ENCODE measurements at regions not wholly inside any gene's neighbourhood (a gene's known extent, or its start where the extent isn't known, plus 50 kb on each side); places are given as distances from the start of the nearest gene placed in this dataset.
"Not testable (repeated sequence)": the region's sequence is repeated elsewhere in the genome, so short reads cannot be mapped to it uniquely, and the experiment has no call there.

DNA sequence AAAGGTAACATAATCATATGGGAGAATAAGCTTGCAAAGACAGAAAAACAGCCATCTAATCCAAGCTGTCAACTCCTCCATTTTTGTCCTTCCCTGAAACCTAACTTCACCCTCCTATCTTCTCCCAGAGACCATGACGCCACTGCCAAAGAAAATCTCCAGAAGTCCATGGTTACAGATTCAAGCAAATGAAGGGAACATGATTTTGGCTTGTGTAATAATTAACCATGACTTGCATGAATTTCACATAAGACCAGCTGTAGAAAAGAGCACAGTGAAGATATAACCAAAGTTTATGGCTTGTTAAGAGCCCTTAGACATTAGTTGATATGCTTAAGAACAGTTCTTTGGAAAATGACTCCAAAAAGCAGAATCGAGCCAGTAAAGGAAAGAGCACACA, 342.1 kb upstream of the NRSN1 start:
- no peak for DNase-seq (ENCODE audit: low spot score)

DNA sequence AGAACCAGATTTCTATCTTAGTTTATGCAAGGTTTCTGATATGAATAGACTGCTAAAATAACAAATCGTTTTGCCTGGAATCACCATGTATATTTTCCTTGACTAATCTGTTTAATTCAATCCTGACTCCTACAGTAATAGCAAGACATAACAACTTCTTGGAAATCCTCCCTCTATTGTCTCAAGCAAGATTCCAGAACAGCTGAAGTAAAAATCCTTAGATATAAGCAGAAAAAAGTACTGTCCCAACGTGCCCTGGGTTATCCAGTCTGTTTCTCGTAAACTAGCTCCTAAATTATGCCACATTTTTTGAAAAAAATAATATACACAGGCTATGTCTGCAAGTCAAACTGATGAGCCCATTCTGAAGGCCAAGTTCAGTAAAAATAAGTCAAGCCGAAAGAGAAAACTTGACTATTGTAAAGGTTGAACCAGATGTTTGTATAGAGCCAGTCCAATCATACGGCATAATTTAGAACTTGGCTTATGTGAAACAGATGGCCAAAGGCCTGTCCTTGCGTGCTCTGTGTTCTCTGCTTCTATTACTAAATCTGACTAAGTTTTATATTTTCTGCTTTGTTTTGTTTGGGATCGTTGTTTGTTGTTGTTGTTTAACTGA, 341.6 kb upstream of the NRSN1 start:
- no peak for DNase-seq (ENCODE audit: low spot score)

DNA sequence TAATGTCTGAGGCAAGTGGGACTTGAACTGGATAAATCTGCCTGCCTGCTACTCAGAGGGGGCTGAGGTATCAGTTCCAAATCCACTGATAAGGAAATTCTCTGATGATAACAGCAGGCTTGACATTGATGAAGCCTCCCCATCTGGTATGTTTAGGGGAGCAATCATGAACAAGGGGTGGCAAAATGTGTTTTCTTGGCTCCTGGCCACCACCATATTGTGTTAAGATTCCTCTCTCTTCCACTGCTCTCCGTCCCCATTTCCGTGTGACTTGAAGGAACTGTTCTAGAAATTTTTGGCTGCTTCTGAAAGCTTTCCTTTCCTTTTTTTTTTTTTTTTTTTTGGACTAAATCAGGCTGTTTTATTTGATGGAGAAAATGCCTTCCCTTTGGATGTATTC, 335.3 kb upstream of the NRSN1 start:
- DNase-seq (ENCODE audit: low spot score) = no peak

GRCh38 chr6:23797041-23797440, 329.0 kb upstream of the NRSN1 start:
- no peak for DNase-seq (ENCODE audit: low spot score)

GRCh38 chr6:23804289-23804688, 321.7 kb upstream of the NRSN1 start:
- not testable (repeated sequence) for DNase-seq (ENCODE audit: low spot score)

DNA sequence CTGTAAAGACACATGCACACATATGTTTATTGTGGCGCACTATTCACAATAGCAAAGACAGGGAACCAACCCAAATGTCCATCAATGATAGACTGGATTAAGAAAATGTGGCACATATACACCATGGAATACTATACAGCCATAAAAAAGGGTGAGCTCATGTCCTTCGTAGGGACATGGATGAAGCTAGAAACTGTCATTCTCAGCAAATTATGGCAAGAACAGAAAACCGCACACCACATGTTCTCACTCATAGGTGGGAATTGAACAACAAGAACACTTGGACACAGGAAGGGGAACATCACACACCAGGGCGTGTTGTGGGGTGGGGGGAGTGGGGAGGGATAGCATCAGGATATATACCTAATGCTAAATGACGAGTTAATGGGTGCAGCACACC, 304.9 kb upstream of the NRSN1 start:
- not testable (repeated sequence) for DNase-seq (ENCODE audit: low spot score)

- no peak for DNase-seq (ENCODE audit: low spot score)
Measured at GRCh38 chr6:23823421-23823820, 302.6 kb upstream of the NRSN1 start.

DNA sequence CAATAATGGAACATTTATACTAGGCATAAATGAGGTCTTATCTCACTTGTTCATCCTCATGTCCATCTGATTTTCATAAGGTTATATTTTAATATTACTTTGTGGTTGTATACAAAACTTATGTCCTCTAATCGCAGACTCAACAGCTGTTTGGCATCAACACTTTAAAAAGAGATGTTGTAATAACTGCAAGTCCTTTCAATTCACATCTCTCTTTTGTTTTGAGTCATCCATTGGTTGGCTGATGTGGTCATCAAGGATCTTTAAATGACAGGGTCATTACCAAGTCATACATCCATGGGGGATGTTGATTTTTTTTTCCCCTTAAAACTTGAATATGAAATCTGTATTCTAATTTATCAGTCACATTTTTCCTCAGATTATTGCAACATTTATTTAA, 299.4 kb upstream of the NRSN1 start:
- no peak for DNase-seq (ENCODE audit: low spot score)

GRCh38 chr6:23828861-23829260, 297.2 kb upstream of the NRSN1 start:
- DNase-seq (ENCODE audit: low spot score) = no peak

DNA sequence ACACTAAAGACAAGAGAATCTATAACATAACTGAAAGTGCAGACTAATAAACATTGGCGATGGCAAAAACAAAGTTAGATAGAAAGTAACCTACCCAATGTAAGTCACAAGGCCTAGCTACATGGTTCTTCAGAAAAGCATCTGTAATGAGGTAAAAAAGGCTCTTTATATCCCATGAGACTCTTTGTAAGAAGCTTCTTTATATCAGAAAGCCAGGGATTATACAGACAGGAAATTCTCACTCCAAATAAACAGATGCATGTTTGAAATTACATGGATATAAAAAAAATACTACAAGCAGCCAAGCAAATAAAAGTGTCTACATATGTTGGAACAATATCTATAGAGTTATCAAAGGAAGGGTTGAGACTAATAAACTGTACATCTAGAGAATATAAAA, 284.9 kb upstream of the NRSN1 start:
- no peak for DNase-seq (ENCODE audit: low spot score)

DNA sequence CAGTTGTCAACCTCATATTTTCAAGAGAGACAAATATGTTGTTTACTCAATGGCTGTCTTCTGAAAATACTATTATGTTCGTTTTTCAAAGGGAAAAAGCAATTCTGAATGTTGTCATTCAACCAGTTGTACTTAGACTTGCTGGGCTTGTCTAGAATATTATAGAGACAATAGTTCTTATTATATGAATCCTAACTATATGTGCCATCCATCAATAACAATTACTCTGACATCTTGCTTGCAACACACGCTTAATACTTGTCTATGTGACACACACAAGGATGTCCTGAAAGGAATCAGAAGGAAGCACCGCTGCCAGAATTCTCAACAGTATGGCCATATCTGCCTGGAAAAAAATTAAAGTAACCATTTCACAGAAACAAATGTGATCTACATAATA, 283.3 kb upstream of the NRSN1 start:
- no peak for DNase-seq (ENCODE audit: low spot score)

DNA sequence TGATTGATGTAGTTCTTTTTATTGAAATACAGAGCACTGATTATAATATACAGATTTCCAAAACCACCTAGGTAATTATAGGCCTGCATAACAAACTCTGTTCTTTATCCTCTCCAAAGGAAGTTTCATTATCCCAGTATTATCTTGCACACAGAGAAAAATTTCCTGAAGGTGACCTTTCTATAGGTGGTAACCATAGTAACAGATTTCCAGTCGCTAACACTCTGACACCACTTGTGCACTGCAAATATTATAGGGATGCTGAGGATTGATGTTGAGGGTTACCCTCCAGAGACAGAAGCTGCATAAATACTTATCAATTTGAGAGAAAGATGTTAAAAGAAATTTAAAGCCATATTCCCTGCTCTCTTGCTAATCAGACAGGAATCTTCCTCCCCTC, 274.5 kb upstream of the NRSN1 start:
- DNase-seq (ENCODE audit: low spot score) = no peak

GRCh38 chr6:23853566-23854133, 272.4 kb upstream of the NRSN1 start:
- DNase-seq (ENCODE audit: low spot score) = not testable (repeated sequence)

DNA sequence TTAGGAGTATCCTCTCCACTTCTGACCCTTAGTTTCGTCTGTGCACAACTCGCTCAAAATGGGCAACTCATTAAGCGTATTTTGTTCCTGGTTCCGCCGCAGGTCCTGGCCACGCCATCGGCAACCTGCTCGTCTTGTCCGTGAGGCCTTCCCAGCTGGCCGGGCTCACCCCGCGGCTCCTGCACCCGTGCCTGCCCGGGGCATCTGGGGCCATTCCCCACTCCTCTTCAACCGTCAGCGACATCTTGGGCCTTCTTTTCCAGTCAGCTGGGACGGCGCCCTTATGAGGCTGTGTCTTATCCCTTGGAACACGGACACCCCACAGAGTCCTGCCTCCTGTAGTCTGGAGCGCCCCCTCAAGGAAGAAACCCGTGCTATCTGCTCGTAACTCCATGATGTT, 271.9 kb upstream of the NRSN1 start:
- not testable (repeated sequence) for DNase-seq (ENCODE audit: low spot score)

GRCh38 chr6:23855497-23856116, 270.4 kb upstream of the NRSN1 start:
- no peak for DNase-seq (ENCODE audit: low spot score)

DNA sequence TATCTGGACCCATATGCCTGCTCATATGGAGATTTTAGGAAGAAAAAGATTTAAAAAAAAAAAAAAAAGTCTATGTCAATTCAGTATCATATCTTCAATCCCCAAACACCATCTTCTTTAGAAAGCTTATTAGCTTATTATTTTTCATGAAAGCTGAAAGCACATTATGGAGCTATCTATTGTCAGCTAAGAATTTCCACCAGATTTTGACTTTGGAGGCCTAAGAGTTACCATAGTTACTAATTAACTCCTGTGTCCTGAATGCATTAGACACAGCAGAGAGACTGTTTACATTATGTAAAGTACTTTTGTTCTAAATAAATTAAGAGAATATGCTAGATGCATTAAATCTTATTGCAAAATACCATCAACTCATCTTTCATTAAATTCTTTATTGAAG, 255.5 kb upstream of the NRSN1 start:
- DNase-seq (ENCODE audit: low spot score) = no peak

DNA sequence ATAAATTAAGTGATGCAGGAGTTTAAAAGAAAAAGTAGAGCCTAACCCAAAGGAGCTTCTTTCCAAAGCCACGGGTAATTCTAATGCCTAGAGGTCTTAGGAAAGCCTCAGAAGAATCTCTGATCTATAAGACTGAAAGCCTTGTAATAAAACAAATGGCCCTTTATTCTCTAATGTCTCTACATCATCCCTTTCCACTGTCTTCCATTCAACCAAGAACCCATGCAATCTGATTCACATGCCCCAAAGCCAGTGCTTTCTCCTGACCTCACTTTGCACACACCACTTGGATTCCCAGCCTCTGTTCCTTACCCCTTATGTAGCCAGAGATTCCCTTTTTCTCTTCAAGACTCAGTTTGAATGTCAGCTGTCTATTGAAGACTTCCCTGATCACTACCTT, 252.9 kb upstream of the NRSN1 start:
- no peak for DNase-seq (ENCODE audit: low spot score)

DNA sequence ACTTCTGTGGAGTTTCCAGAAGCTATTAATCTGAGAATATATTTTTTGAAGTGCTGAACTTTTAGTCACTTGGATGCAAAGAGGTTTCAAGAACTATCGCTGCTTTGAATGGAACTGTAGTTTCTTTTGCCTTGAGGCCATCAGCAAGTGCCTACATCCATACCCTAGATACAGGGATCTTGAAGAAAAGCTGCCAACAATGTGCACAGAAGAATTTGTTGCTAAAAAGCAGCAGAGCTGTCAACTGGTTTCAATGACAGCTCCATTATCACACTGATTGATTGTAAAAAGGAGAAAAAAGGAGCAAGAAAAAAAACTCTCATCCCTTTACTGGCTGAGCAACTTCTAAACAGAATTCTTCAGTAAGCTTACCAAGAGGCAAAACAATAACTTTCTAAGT, 251.0 kb upstream of the NRSN1 start:
- DNase-seq (ENCODE audit: low spot score) = no peak

DNA sequence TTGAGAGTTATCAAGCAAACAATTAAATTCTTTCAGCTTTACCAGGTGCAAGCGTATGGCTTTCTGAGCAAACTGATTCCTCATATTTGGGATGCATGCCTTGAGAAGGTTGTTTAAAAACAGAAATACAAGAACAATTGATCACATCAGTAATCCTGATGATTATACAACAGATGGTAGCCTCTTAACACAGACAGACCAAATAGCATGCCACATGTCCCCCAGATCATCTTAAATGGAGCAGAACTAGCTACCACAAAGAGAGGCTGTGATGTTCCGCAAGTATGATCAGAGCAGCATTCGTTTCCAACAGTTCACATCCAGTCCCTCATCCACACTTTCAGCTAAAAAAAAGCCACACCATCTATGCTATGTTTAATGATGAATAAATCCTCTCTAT, 246.2 kb upstream of the NRSN1 start:
- DNase-seq (ENCODE audit: low spot score) = no peak

GRCh38 chr6:23890543-23891227, 235.3 kb upstream of the NRSN1 start:
- no peak for DNase-seq (ENCODE audit: low spot score)

GRCh38 chr6:23905133-23905815, 220.7 kb upstream of the NRSN1 start:
- no peak for DNase-seq (ENCODE audit: low spot score)

DNA sequence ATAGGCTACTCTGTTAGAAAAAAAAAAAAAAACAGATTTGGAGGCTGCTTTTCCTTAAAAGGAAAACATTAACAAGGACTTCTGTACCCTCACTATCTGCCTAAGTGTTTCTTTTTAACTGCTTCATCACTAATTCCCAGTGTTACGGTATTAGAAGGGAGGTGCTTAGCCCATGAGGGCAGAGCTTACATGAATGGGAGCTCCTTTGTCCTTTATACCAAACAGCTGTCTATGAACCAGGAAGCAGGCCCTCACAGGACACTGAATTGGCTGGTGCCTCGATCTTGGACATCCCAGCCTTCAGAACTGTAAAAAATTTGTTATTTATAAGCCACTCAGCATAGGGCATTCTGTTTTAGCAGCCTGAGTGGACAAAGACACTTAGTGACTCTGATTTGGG, 215.6 kb upstream of the NRSN1 start:
- DNase-seq (ENCODE audit: low spot score) = no peak

- DNase-seq (ENCODE audit: low spot score) = no peak
Measured at GRCh38 chr6:23927935-23928334, 198.1 kb upstream of the NRSN1 start.

Data from hematopoietic multipotent progenitor cell treated with erythropoietin and hydrocortisone succinate and interleukin-3 and kit ligand, for 15 days (in vitro differentiated cells).